GM19025 (cell line): ENCODE measurements at regions not wholly inside any gene's neighbourhood (a gene's known extent, or its start where the extent isn't known, plus 50 kb on each side); places are given as distances from the start of the nearest gene placed in this dataset.
"Not testable (repeated sequence)": the region's sequence is repeated elsewhere in the genome, so short reads cannot be mapped to it uniquely, and the experiment has no call there.

Source experiments
- ATAC-seq: cut with Tn5 transposase; IDR thresholded peaks from one replicate; pipeline ENCODE4 v1.9.1; 2021; ENCODE audit warnings: mild to moderate bottlenecking, low read depth, moderate library complexity; ENCODE audit not compliant: unreplicated experiment

DNA sequence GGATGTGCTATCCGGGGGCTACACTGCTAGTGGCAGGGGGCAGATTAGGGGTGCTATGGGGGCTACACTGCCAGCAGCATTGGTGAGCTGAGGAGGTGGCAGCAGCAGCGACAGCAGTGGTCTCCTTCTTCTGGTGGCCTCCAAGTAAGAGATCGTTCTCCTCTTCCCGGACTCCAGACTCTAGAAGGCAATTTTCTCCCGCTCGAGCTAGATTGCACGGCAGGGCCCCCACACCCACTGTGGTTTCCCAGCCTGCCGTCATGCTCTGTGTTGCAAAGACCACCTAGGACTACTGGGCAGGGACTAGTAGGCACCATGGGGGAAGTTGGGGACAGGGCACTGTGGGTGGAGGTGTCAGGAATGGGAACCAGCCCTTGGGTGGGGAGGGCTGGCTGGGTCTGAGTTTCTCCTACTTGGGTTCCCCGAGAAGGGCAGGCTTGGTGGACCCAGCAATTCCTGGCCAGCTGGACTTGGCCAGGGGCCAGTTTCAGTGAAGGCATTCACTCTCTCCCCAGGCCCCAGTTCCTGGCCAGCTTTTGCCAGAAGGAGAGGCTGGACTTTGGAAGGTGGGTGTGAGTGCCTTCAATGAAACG lies 203.4 kb upstream of the WSB1 start:
- ATAC-seq = not testable (repeated sequence)

GRCh38 chr17:27091043-27091497 lies 202.8 kb upstream of the WSB1 start:
- ATAC-seq = no peak

GRCh38 chr17:27094179-27094578 lies 199.7 kb upstream of the WSB1 start:
- ATAC-seq = not testable (repeated sequence)

- not testable (repeated sequence) for ATAC-seq
Observed at GRCh38 chr17:27095821-27096220, 198.1 kb upstream of the WSB1 start.

DNA sequence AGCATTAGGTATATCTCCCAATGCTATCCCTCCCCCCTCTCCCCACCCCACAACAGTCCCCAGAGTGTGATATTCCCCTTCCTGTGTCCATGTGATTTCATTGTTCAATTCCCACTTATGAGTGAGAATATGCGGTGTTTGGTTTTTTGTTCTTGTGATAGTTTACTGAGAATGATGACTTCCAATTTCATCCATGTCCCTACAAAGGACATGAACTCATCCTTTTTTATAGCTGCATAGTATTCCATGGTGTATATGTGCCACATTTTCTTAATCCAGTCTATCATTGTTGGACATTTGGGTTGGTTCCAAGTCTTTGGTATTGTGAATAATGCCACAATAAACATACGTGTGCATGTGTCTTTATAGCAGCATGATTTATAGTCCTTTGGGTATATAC lies 194.6 kb upstream of the WSB1 start:
- not testable (repeated sequence) for ATAC-seq

GRCh38 chr17:27104605-27105221 lies 189.2 kb upstream of the WSB1 start:
- ATAC-seq = not testable (repeated sequence)

GRCh38 chr17:27105636-27106035 lies 188.3 kb upstream of the WSB1 start:
- no peak for ATAC-seq

- ATAC-seq = no peak
Observed at GRCh38 chr17:27106347-27106981, 187.4 kb upstream of the WSB1 start.

- ATAC-seq = no peak
Observed at GRCh38 chr17:27106982-27107360, 186.9 kb upstream of the WSB1 start.

- ATAC-seq = not testable (repeated sequence)
Observed at GRCh38 chr17:27107386-27108328, 186.3 kb upstream of the WSB1 start.

DNA sequence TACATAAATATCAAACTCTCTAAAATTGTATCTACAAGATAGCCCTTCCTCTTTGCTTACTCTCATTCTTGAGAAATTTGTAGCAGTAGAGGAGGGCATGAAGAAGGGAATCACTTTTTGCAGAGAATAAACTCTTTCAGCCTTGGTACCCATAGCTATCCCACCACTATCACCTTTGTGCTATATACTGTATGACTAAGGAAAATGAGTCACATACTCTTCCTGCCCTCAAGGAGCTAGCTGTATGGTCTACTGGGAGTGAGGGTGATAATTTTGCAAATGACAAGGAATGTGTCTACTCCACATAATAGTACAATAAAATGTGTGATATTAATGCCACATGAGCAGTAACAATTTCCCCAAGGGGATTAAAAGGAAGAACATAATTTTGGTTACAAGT lies 184.6 kb upstream of the WSB1 start:
- no peak for ATAC-seq

GRCh38 chr17:27153005-27153404 lies 140.9 kb upstream of the WSB1 start:
- ATAC-seq = no peak

DNA sequence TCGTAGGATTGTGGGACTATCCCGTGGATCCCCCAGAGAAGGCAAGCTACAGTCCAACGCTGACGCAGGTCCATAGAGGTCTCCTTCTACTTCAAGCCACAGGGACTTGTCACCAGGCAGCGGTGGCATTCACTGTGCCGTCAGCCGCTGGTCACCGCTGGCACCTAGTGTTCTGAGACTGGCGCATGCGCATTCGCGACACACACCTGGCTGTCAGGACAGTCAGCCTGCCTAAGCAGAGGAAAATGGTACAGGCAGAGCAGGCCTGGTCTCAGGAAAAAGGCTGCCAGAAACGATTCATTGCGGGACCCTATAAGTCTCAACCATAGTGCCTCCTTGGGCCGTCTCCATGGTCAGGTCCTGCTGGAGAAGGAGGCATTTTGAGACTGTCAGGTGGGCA lies 138.0 kb upstream of the WSB1 start:
- ATAC-seq = no peak

GRCh38 chr17:27157297-27157696 lies 136.6 kb upstream of the WSB1 start:
- ATAC-seq = no peak

- ATAC-seq = no peak
Observed at GRCh38 chr17:27157898-27158297, 136.0 kb upstream of the WSB1 start.

DNA sequence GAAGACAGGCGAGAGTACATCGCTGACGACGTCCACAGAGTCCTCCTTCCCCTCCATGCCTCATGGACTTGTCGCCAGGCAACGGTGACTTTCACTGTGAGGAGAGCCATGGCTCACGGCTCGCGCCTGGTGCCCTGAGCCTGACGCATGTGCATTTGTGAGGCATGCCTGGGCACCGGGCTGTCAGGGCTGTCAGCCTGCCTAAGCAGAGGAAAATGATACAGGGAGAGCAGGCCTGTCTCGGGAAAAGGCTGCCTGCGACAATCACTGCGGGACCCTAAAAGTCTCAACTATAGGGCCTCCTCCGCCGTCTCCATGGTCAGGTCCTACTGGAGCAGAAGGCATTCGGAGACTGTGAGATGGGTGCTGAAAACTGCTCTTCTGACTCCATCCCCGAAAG lies 135.5 kb upstream of the WSB1 start:
- no peak for ATAC-seq

GRCh38 chr17:27180322-27180721 lies 113.6 kb upstream of the WSB1 start:
- no peak for ATAC-seq

DNA sequence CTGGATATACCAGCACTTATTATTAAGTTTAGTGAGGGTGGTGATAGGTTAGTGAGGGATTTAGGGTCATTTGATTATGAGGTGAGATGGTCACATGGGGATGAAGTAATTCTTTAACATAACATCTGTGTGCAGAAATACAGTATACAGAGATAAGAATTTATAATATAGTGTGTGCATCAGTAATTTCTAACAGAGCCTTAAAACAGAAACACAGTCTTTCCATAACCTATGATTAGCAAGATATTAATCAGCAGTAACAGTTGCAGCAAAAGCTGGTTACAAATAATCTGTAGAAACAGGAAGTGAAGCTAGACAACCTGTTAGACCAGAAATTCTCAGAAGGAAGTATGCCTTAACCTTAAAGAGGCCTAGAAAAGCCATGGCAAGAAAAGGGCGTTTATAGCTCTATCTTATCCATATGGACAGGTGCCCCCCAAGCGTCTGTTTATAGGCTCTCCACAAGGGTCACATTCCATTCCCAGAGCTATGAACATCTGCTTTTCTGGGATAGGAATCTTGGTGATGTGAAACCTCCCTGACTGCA lies 112.5 kb upstream of the WSB1 start:
- ATAC-seq = not testable (repeated sequence)

- no peak for ATAC-seq
Observed at GRCh38 chr17:27181935-27182334, 112.0 kb upstream of the WSB1 start.

- ATAC-seq = not testable (repeated sequence)
Observed at GRCh38 chr17:27197505-27197904, 96.4 kb upstream of the WSB1 start.

- ATAC-seq = no peak
Observed at GRCh38 chr17:27199948-27200347, 94.0 kb upstream of the WSB1 start.
